Duodenal mucosa (tissue), 2 donors: ENCODE measurements at regions not wholly inside any gene's neighbourhood (a gene's known extent, or its start where the extent isn't known, plus 50 kb on each side); places are given as distances from the start of the nearest gene placed in this dataset.

ENCODE experiments used
- H3K27ac ChIP-seq: one replicate; pipeline ENCODE4 v1.7.0; 2013; ENCODE audit warnings: low read depth, low read length
- H3K27me3 ChIP-seq, 2 donors: one replicate each; pipeline ENCODE4 v1.7.0; 2013; ENCODE audit warnings: low read length in 2 of 2, control low read depth in 1 of 2; ENCODE audit not compliant: insufficient read depth in 2 of 2, control insufficient read depth in 1 of 2
- H3K36me3 ChIP-seq, 2 donors: one replicate each; pipeline ENCODE4 v1.7.0; 2013; ENCODE audit warnings: low read length in 2 of 2, control low read depth in 1 of 2; ENCODE audit not compliant: insufficient read depth in 2 of 2, control insufficient read depth in 1 of 2
- H3K4me1 ChIP-seq, 2 donors: one replicate each; pipeline ENCODE4 v1.7.0; 2013; ENCODE audit warnings: low read length in 2 of 2, control low read depth in 1 of 2; ENCODE audit not compliant: insufficient read depth in 2 of 2, control insufficient read depth in 1 of 2
- H3K4me3 ChIP-seq, 2 donors: one replicate each; pipeline ENCODE4 v1.7.0; 2013; ENCODE audit warnings: low read length in 2 of 2, low read depth in 1 of 2
- H3K9ac ChIP-seq, 2 donors: one replicate each; pipeline ENCODE4 v1.7.0; 2013; ENCODE audit warnings: low read length in 2 of 2, low read depth in 1 of 2
- H3K9me3 ChIP-seq, 2 donors: one replicate each; pipeline ENCODE4 v1.7.0; 2013; ENCODE audit warnings: low read length in 2 of 2, control low read depth in 1 of 2; ENCODE audit not compliant: control insufficient read depth in 1 of 2

GRCh38 chr7:33836797-33837355 is 68.5 kb upstream of the BMPER start:
- no peak overlapping the region for H3K27ac ChIP-seq
- H3K27me3 ChIP-seq: no peaks in the 10 kb centered on the region
- no peaks in the 10 kb centered on the region for H3K9me3 ChIP-seq
- no peaks in the 10 kb centered on the region for H3K4me1 ChIP-seq
- H3K36me3 ChIP-seq: no peaks in the 10 kb centered on the region
- no peak overlapping the region for H3K4me3 ChIP-seq
- H3K9ac ChIP-seq: no peak overlapping the region

- H3K36me3 ChIP-seq: no peaks in the 10 kb centered on the region
- no peaks in the 10 kb centered on the region for H3K9me3 ChIP-seq
- no peaks in the 10 kb centered on the region for H3K27me3 ChIP-seq
- H3K4me1 ChIP-seq: no peaks in the 10 kb centered on the region
- H3K9ac ChIP-seq: no peak overlapping the region
- no peak overlapping the region for H3K27ac ChIP-seq
- no peak overlapping the region for H3K4me3 ChIP-seq
Observed at GRCh38 chr7:33837356-33837851, 67.9 kb upstream of the BMPER start.

GRCh38 chr7:33841031-33841430 is 64.3 kb upstream of the BMPER start:
- H3K4me1 ChIP-seq: no peaks in the 10 kb centered on the region
- no peaks in the 10 kb centered on the region for H3K27me3 ChIP-seq
- no peak overlapping the region for H3K27ac ChIP-seq
- no peak overlapping the region for H3K4me3 ChIP-seq
- no peak overlapping the region for H3K9ac ChIP-seq
- H3K36me3 ChIP-seq: no peaks in the 10 kb centered on the region
- no peaks in the 10 kb centered on the region for H3K9me3 ChIP-seq

- Histone ChIP-seq H3K36me3 (no peaks in the 10 kb centered on the region), H3K9me3 (no peaks in the 10 kb centered on the region), H3K27ac (no peak overlapping the region), H3K4me3 (no peak overlapping the region), H3K4me1 (no peaks in the 10 kb centered on the region), H3K9ac (no peak overlapping the region), H3K27me3 (no peaks in the 10 kb centered on the region)
Observed at GRCh38 chr7:33841705-33842129, 63.6 kb upstream of the BMPER start.

- H3K4me1 ChIP-seq: no peaks in the 10 kb centered on the region
- H3K4me3 ChIP-seq: no peak overlapping the region
- H3K9me3 ChIP-seq: no peaks in the 10 kb centered on the region
- H3K27ac ChIP-seq: no peak overlapping the region
- no peak overlapping the region for H3K9ac ChIP-seq
- no peaks in the 10 kb centered on the region for H3K27me3 ChIP-seq
- H3K36me3 ChIP-seq: no peaks in the 10 kb centered on the region
Observed at GRCh38 chr7:33842150-33842549, 63.2 kb upstream of the BMPER start.

GRCh38 chr7:33845991-33846509 is 59.3 kb upstream of the BMPER start:
- no peaks in the 10 kb centered on the region for H3K9me3 ChIP-seq
- no peak overlapping the region for H3K4me3 ChIP-seq
- no peaks in the 10 kb centered on the region for H3K4me1 ChIP-seq
- no peaks in the 10 kb centered on the region for H3K27me3 ChIP-seq
- no peak overlapping the region for H3K27ac ChIP-seq
- no peak overlapping the region for H3K9ac ChIP-seq
- no peaks in the 10 kb centered on the region for H3K36me3 ChIP-seq

GRCh38 chr7:33849004-33849403 is 56.3 kb upstream of the BMPER start:
- H3K4me1 ChIP-seq: no peaks in the 10 kb centered on the region
- no peaks in the 10 kb centered on the region for H3K27me3 ChIP-seq
- no peak overlapping the region for H3K27ac ChIP-seq
- no peak overlapping the region for H3K9ac ChIP-seq
- no peak overlapping the region for H3K4me3 ChIP-seq
- H3K9me3 ChIP-seq: no peaks in the 10 kb centered on the region
- H3K36me3 ChIP-seq: no peaks in the 10 kb centered on the region

- Histone ChIP-seq H3K27ac (no peak overlapping the region), H3K4me3 (no peak overlapping the region), H3K27me3 (no peaks in the 10 kb centered on the region), H3K9ac (no peak overlapping the region), H3K4me1 (no peaks in the 10 kb centered on the region), H3K9me3 (no peaks in the 10 kb centered on the region), H3K36me3 (no peaks in the 10 kb centered on the region)
Observed at GRCh38 chr7:33849971-33850559, 55.3 kb upstream of the BMPER start.

GRCh38 chr7:33850768-33851167 is 54.6 kb upstream of the BMPER start:
- Histone ChIP-seq H3K36me3 (no peaks in the 10 kb centered on the region), H3K9me3 (no peaks in the 10 kb centered on the region), H3K4me1 (no peaks in the 10 kb centered on the region), H3K27ac (no peak overlapping the region), H3K27me3 (no peaks in the 10 kb centered on the region), H3K4me3 (no peak overlapping the region), H3K9ac (no peak overlapping the region)

- H3K27ac ChIP-seq: no peak overlapping the region
- no peaks in the 10 kb centered on the region for H3K27me3 ChIP-seq
- H3K36me3 ChIP-seq: no peaks in the 10 kb centered on the region
- no peaks in the 10 kb centered on the region for H3K9me3 ChIP-seq
- no peak overlapping the region for H3K4me3 ChIP-seq
- H3K9ac ChIP-seq: no peak overlapping the region
- H3K4me1 ChIP-seq: no peaks in the 10 kb centered on the region
Observed at GRCh38 chr7:33852838-33853237, 52.5 kb upstream of the BMPER start.
